ENCODE measurements at regions not wholly inside any gene's neighbourhood (a gene's known extent, or its start where the extent isn't known, plus 50 kb on each side); places are given as distances from the start of the nearest gene placed in this dataset.

GRCh38 chr11:116376054-116376453 is 396.7 kb downstream of the BUD13 start:
- Mint-ChIP-seq H3K36me3 (ENCODE audit: low read depth) (no peaks in the 10 kb centered on the region), H3K9me3 (no peaks in the 10 kb centered on the region), H3K27me3 (ENCODE audit: insufficient read depth) (peaks cover 13% of the 10 kb centered on the region)

GRCh38 chr11:116375221-116375620 is 397.6 kb downstream of the BUD13 start:
- H3K27ac ChIP-seq (ENCODE audit: low read depth, low read length): no peak overlapping the region
- no peak overlapping the region for H3K4me3 ChIP-seq (ENCODE audit: low read length)
- H3K36me3 ChIP-seq (ENCODE audit: control insufficient read depth, insufficient read depth, low read length): no peaks in the 10 kb centered on the region
- Mint-ChIP-seq H3K27me3 (ENCODE audit: insufficient read depth) (peaks cover 16% of the 10 kb centered on the region), H3K36me3 (ENCODE audit: low read depth) (no peaks in the 10 kb centered on the region), H3K4me3 (no peak overlapping the region), H3K9me3 (no peaks in the 10 kb centered on the region), H3K4me1 (peaks cover 9% of the 10 kb centered on the region), H3K27ac (no peak overlapping the region)
- H3K9me3 ChIP-seq (ENCODE audit: control insufficient read depth, low read length): no peaks in the 10 kb centered on the region
- peaks cover 42% of the 10 kb centered on the region for H3K27me3 ChIP-seq (ENCODE audit: control insufficient read depth, insufficient read depth, low read length, poor library complexity, severe bottlenecking)
- no peak overlapping the region for H3K9ac ChIP-seq (ENCODE audit: extremely low read depth, low read length, poor library complexity, severe bottlenecking)
- H3K4me1 ChIP-seq (ENCODE audit: control insufficient read depth, insufficient read depth, low read length): no peaks in the 10 kb centered on the region
- WGBS, 2 experiments (ENCODE audit: insufficient coverage in 1 of 2, insufficient read length in 1 of 2): 83 to 88% methylated on average over 1 of the region's 1 CpG
- peak; percentile 62 for TF ChIP-seq CTCF (conservative IDR thresholded peaks at IDR 0.05)
- DNase-seq: no peak

More at GRCh38 chr11:116376054-116376453, 396.7 kb downstream of the BUD13 start:
- Mint-ChIP-seq H3K27ac (no peak overlapping the region), H3K4me3 (no peak overlapping the region), H3K4me1 (peaks cover 9% of the 10 kb centered on the region)
- H3K9me3 ChIP-seq (ENCODE audit: control insufficient read depth, low read length): no peaks in the 10 kb centered on the region
- H3K36me3 ChIP-seq (ENCODE audit: control insufficient read depth, insufficient read depth, low read length): no peaks in the 10 kb centered on the region
- H3K4me3 ChIP-seq (ENCODE audit: low read length): no peak overlapping the region
- no peak for DNase-seq
- WGBS, 2 experiments (ENCODE audit: insufficient coverage in 1 of 2, insufficient read length in 1 of 2): 100% methylated on average over 1 of the region's 1 CpG
- H3K27ac ChIP-seq (ENCODE audit: low read depth, low read length): no peak overlapping the region
- H3K27me3 ChIP-seq (ENCODE audit: control insufficient read depth, insufficient read depth, low read length, poor library complexity, severe bottlenecking): peaks cover 42% of the 10 kb centered on the region
- no peak for TF ChIP-seq CTCF (conservative IDR thresholded peaks at IDR 0.05)
- H3K9ac ChIP-seq (ENCODE audit: extremely low read depth, low read length, poor library complexity, severe bottlenecking): no peak overlapping the region
- no peaks in the 10 kb centered on the region for H3K4me1 ChIP-seq (ENCODE audit: control insufficient read depth, insufficient read depth, low read length)

- TF ChIP-seq CTCF (conservative IDR thresholded peaks at IDR 0.05): no peak
- peaks cover 38% of the 10 kb centered on the region for H3K27me3 ChIP-seq (ENCODE audit: control insufficient read depth, insufficient read depth, low read length, poor library complexity, severe bottlenecking)
- H3K4me1 ChIP-seq (ENCODE audit: control insufficient read depth, insufficient read depth, low read length): no peaks in the 10 kb centered on the region
- Mint-ChIP-seq H3K4me3 (no peak overlapping the region), H3K36me3 (ENCODE audit: low read depth) (no peaks in the 10 kb centered on the region), H3K9me3 (no peaks in the 10 kb centered on the region), H3K27ac (no peak overlapping the region), H3K4me1 (peaks cover 9% of the 10 kb centered on the region), H3K27me3 (ENCODE audit: insufficient read depth) (peaks cover 17% of the 10 kb centered on the region)
- H3K4me3 ChIP-seq (ENCODE audit: low read length): no peak overlapping the region
- no peaks in the 10 kb centered on the region for H3K36me3 ChIP-seq (ENCODE audit: control insufficient read depth, insufficient read depth, low read length)
- WGBS, 2 experiments (ENCODE audit: insufficient coverage in 1 of 2, insufficient read length in 1 of 2): 88 to 96% methylated on average over 1 of the region's 1 CpG
- H3K9ac ChIP-seq (ENCODE audit: extremely low read depth, low read length, poor library complexity, severe bottlenecking): no peak overlapping the region
- H3K9me3 ChIP-seq (ENCODE audit: control insufficient read depth, low read length): no peaks in the 10 kb centered on the region
- no peak for DNase-seq
- no peak overlapping the region for H3K27ac ChIP-seq (ENCODE audit: low read depth, low read length)
These were observed 398.7 kb downstream of the BUD13 start for GRCh38 chr11:116374085-116374484.

All from endodermal cell (in vitro differentiated cells).